HCT116 (cell line): ENCODE measurements at regions not wholly inside any gene's neighbourhood (a gene's known extent, or its start where the extent isn't known, plus 50 kb on each side); places are given as distances from the start of the nearest gene placed in this dataset.

Source experiments
- CTCF ChIP-seq, 3 experiments: fragments of 200-600 bp in 1 of 3; sonication (generic) in 1 of 3; IDR thresholded peaks in 2 of 3; conservative IDR thresholded peaks in 1 of 3; 2 replicates each; pipeline ENCODE4 v1.5.1; 2012 to 2017; ENCODE audit warnings: low read depth in 2 of 3, low read length in 2 of 3, antibody characterized with exemption in 1 of 3, borderline replicate concordance in 1 of 3, control low read depth in 1 of 3, mild to moderate bottlenecking in 1 of 3, mixed read lengths in 1 of 3, mixed run types in 1 of 3, moderate library complexity in 1 of 3; ENCODE audit not compliant: insufficient read depth in 1 of 3
- ELF1 ChIP-seq: IDR thresholded peaks from 2 replicates; pipeline ENCODE4 v1.6.1; 2012; ENCODE audit warnings: low read depth, borderline replicate concordance
- MAX ChIP-seq: IDR thresholded peaks from 2 replicates; pipeline ENCODE4 v1.6.1; 2012
- POLR2AphosphoS5 ChIP-seq: IDR thresholded peaks from 2 replicates; pipeline ENCODE4 v1.6.1; 2011; ENCODE audit warnings: mild to moderate bottlenecking, low read depth, low read length, moderate library complexity

- TF ChIP-seq ELF1 (no peak), POLR2AphosphoS5 (no peak), CTCF (IDR thresholded peaks at IDR 0.05 in 2 of 3, conservative IDR thresholded peaks at IDR 0.05 in 1 of 3; ENCODE audit: borderline replicate concordance in 1 of 3, insufficient read depth in 1 of 3, low read depth in 2 of 3, low read length in 2 of 3) (no peak), MAX (no peak)
Observed at GRCh38 chr5:93126634-93127033, 454.4 kb downstream of the NR2F1-AS1 start.
